Activated T-cell treated with anti-CD3 and anti-CD28 coated beads for 4 hours (primary cell): ENCODE measurements at regions not wholly inside any gene's neighbourhood (a gene's known extent, or its start where the extent isn't known, plus 50 kb on each side); places are given as distances from the start of the nearest gene placed in this dataset.

Experiments
- DNase-seq: peaks from one replicate; pipeline ENCODE4 v3.0.0-alpha.2; 2020

GRCh38 chr18:78082816-78083215 lies 833.2 kb downstream of the GALR1 start:
- no peak for DNase-seq

GRCh38 chr18:78085241-78086185 lies 835.9 kb downstream of the GALR1 start:
- no peak for DNase-seq

DNA sequence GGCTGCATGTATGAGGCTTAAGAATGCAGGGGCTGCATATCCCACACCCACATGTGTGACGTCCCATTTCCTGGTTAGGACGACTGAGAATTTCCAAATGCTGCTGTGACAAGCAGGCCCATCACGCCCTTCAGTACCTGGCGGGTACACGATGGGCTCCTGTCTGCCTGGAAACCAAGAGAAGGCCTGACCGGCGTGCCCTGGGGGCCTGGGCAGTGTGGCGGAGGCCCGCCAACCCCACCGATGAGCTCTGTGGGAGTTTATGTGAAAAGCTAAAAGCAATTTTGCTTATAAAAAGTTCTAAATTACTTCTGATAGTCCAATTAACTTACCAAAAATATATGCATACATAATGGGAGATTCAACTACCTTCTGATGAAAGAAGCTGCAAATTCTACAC lies 837.3 kb downstream of the GALR1 start:
- DNase-seq, result no peak

DNA sequence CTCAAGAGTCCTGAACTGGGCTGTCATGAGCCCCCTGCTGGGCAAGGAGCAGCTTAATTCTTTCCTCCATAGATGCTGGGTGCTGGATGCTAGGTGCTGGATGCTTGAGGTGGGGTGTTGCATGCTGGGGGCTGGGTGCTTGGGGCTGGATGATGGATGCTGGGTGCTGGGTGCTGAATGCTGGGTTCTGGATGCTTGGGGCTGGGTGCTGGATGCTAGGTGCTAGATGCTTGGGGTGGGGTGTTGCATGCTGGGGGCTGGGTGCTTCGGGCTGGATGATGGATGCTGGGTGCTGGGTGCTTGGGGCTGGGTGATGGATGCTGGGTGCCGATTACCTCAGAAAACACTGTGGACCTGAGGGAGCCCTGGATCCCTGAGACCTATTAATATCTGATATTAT lies 837.7 kb downstream of the GALR1 start:
- DNase-seq, result no peak

DNA sequence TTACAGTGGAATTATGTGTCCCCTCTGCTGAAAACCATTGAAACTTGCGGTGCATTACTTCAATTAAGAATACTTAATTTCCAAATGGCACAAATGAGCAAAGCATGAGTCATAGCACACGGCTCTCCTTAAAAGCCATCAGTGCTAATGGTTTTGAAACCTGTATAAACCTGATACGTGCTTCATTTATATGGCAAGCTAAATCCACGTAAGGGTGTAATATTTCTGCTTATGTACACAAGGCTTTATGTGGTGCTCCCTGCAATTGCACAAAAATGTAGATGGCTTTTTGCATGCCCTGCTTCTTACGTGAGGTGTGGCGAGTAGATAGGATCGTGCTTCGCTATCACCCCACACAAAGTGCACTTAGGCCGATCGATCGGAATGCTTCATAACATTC lies 840.9 kb downstream of the GALR1 start:
- DNase-seq, result no peak

GRCh38 chr18:78092901-78093300 lies 843.3 kb downstream of the GALR1 start:
- no peak for DNase-seq

- DNase-seq, result no peak
Observed at GRCh38 chr18:78099979-78100588, 850.4 kb downstream of the GALR1 start.

DNA sequence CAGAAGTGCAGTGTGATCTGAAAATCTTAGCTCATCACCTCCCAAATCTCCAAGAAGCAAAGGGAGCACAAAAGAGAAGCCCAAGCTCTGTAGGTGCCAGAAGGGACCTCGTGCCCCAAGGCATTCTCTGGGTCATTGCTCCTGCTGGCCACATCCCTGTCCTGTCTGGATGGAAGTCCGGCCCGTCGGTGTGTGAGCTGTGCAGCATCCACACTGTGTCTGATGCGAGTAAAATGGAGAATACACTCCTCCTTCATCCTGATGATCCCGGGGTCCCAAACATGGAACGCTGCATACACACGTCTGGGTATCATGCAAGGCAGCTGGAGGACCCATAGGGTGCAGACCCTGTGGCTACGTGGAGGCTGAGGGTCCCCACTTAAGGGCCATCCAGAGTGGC lies 851.4 kb downstream of the GALR1 start:
- DNase-seq, result no peak

DNA sequence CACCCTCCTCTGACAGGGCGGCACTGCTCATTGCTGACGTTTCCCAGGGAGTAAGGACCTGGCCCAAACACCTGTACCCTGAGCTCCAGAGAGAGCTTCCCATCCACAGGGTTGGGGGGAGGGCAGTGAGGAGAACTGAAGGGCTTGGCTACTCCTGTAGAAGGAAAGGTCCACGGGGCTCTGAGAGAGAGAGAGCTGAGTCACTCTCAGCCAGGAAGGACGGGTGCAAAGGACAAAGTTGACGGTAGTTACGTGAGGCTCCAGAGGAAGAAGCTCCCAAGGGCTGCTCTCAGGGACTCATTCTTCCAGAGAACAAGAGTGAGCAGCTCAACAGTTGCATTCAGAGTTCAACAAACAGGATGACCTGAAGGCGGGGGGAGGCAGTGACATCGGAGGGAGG lies 852.5 kb downstream of the GALR1 start:
- no peak for DNase-seq

- no peak for DNase-seq
Observed at GRCh38 chr18:78105611-78106010, 856.0 kb downstream of the GALR1 start.

- no peak for DNase-seq
Observed at GRCh38 chr18:78106946-78107345, 857.3 kb downstream of the GALR1 start.

DNA sequence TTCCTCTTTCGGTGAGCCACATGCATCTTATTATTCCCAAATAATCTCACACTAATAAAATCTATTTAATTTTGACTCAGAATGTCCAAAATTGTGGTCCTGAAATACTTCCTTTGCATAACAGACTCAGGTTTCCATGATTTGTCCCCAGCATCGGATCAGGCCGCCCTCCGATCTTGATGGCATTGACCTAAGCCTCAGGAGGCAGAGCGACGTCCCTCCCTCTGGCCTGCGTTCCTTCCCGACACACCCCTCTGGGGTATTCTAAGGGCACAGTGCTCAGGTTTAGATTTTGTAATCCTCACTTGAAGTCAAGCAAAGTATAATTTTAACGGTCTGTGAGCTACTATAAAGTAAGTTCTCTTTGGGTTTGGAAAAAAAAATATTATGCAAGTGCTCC lies 857.7 kb downstream of the GALR1 start:
- DNase-seq, result no peak

- no peak for DNase-seq
Observed at GRCh38 chr18:78108554-78108953, 858.9 kb downstream of the GALR1 start.

GRCh38 chr18:78113136-78113939 lies 863.7 kb downstream of the GALR1 start:
- no peak for DNase-seq

DNA sequence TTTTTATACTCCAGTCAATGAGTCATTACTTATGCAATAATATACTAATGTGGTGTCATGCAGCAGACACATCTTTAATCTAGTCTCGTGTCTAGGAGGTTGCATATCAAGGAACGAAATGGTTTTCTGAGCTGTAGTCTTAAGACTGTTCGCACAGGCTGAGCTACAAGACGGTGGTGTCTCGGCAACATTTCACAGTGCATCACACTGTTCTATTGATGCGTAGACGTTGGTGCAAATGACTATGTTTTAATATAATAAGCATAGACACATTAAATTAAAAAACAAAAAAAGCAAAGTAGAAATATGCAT lies 864.2 kb downstream of the GALR1 start:
- no peak for DNase-seq

- no peak for DNase-seq
Observed at GRCh38 chr18:78115896-78116561, 863.6 kb upstream of the SALL3 start.

DNA sequence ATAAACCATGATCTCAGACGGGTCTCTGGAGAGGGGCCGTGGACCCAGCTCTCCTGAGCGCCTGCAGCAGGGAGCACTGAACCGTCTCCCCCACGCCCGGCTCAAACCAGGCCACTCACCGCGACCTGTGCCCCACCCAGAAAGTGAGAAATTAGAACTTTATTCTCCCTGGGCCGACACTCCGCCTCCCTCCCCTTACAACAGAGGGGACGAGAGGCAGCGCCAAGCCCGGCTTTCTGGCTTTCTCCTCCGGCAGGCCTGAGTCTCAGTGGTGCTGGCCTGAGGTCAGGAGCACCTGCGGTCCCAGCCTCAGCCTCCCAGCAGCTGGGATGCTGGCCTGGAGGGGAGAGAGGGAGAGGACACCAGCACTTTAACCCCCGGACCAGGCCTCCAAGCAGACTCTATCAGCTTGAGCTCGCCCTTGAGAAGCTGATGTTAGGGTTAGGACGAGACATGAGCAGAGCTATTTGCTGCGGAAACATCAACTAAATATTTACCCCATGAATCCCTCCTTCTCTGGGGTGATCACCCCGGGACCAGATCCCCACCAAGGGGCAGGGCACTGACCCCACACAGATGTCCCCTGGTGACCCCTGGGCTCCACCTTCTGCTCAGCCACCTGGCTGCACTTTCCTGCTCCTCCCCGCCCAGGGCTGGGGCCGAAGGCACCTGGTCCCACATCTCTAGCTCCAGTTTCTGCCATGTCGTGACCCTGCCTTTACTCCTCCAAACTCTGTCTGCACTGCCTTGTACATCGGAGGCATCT lies 856.3 kb upstream of the SALL3 start:
- DNase-seq, result no peak

DNA sequence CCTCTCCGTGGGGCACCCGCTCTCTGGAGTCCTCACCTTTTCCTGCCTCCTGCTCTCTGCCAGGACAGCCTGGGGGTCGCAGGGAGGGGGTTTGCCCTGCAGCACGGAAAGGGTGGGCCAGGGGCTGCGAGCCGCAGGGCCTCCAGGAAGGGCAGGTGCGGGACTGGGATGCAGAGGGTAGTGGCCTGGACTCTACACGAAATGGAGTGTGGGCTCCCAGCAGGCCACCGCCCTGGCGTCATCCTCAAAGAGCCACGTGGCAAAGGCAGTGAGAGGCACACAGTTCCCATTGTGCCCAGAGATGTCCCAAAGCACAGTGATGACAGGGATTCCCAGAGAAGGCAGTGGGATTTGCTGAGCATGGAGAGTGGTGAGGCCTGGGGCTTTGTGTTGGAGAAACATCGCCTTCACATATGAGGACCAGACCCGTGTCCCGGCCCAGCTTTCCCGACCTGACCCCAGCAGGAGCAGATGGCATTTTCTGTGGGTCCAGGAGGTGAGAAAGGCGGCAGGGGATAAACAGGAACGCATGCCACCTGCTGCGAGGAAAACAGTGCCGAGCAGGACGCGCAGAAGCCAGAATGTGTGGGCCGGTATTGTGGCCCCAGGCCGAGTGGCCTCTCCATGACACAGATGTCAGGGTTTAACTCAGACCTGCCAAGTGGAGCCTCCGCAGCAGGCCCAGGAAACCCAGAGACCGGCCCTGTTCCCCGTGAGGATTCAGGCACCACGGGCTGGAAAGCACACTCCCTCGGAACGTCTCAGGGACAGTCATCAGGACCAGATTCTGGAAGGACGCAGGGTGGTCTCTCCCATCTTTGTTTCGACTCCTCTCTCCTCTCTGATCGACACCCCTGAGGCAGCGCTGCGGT lies 855.5 kb upstream of the SALL3 start:
- no peak for DNase-seq

DNA sequence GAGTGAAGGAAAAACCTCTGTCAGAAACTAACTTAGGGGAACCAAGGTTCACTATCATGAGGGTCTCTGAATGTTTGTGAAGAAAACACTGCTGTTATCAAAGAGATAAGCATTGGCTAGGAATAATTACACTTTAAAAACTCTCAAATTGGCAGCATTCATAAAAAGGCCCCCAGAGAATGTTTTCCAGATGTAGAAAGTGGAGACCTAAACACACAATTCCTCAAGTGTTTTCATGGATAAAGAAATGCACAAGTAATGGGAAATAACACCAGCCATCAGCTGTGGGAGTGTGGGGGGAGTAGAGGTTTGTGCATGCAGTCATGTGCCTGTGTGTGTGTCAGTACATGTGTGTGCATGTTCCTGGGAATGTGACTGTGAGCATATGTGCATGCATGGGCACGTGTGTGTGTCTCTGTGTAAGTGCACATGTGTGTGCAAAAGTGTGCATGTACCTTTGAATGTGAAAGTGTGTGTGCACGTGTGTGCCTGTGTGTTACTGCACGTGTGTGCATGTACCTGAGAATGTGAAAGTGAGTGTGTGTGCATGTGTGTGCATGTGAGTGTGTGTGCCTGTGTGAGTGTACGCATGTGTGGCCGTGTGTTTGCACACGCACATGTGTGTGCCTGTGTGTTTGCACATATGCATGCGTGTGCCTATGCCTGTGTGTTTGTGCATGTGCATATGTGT lies 854.3 kb upstream of the SALL3 start:
- no peak for DNase-seq

DNA sequence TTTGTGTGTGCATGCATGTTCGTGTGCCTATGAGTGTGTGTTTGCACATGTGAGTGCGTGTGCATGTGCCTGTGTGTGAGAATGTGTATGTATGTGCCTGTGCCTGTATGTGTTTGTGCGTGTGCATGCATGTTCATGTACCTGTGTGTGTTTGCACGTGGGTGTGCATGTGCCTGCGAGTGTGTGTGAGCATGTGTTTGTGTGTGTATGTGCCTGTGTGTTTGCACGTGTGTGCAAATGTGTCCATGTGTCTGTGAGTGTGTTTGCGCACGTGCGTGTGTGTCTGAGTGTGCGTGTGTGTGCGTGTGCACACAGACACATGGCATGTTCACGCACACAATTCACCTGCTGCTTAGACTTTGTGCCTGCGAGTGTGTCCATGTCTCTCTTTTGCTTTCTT lies 853.5 kb upstream of the SALL3 start:
- DNase-seq, result no peak

DNA sequence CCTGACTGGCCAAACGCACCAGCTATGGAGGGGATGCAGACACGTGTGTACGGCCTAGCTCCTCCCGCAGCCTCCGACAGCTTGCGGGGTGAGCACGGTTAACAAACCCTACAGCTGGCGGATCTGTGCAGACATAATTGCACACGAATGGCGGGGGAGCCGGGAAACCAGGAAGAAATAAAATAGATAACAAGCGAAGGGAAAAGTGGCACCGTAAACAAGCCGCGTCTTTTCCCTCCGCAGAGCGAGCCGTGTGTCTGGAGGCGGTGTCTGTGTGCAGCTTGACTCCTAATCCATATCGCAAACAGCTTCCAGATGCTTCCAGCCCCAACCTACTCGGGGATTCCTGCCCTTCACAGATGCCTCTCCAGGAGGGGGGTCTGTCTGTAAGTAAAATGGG lies 853.1 kb upstream of the SALL3 start:
- no peak for DNase-seq
